ENCODE measurements at regions not wholly inside any gene's neighbourhood (a gene's known extent, or its start where the extent isn't known, plus 50 kb on each side); places are given as distances from the start of the nearest gene placed in this dataset.

DNA sequence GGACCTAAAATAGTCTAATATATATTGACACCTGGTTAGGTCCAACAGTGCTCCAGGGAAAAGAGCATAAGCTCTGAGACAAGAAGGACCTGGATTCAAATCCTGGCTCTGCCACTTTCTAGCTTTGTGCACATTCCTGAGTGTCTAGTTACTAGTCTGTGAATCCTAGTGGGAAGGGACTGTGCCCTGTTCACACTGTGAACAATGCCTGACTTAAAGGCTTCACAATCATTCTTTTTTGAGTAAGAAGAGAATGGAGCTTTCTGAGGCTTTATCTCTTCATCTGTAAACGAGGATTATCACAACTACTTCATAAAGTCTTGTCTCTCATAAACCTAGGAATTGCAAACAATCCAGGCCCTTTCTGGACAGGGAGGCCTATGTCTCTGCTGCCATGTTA, 235.9 kb downstream of the SOX2 start:
- TF ChIP-seq, protein P1, sequence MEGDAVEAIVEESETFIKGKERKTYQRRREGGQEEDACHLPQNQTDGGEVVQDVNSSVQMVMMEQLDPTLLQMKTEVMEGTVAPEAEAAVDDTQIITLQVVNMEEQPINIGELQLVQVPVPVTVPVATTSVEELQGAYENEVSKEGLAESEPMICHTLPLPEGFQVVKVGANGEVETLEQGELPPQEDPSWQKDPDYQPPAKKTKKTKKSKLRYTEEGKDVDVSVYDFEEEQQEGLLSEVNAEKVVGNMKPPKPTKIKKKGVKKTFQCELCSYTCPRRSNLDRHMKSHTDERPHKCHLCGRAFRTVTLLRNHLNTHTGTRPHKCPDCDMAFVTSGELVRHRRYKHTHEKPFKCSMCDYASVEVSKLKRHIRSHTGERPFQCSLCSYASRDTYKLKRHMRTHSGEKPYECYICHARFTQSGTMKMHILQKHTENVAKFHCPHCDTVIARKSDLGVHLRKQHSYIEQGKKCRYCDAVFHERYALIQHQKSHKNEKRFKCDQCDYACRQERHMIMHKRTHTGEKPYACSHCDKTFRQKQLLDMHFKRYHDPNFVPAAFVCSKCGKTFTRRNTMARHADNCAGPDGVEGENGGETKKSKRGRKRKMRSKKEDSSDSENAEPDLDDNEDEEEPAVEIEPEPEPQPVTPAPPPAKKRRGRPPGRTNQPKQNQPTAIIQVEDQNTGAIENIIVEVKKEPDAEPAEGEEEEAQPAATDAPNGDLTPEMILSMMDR (conservative IDR thresholded peaks at IDR 0.05), result no peak

DNA sequence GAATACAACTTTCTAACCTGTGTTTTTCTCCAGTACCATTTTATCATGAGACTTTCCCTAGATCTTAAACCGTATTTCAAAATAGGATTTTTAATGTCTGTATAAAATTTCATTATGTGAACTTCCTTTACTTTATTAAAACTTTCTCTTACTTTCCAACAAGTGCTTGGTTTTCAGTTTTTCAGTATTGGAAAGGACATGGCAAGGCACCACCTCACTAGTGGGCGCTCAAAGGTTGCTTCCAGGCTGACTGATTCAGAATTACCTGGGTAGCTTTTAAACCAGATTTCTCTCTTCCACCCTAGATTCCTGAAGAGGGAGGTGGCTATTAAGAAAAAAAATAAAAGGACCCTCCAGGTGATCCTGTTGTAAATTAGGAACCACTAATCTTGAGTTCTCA, 236.6 kb downstream of the SOX2 start:
- peak overlapping the region; percentile 53 for H3K27ac ChIP-seq
- TF ChIP-seq, protein P1 (conservative IDR thresholded peaks at IDR 0.05), result no peak

More for the DNA sequence above, 235.9 kb downstream of the SOX2 start:
- H3K27ac ChIP-seq, result peak overlapping the region; percentile 53

DNA sequence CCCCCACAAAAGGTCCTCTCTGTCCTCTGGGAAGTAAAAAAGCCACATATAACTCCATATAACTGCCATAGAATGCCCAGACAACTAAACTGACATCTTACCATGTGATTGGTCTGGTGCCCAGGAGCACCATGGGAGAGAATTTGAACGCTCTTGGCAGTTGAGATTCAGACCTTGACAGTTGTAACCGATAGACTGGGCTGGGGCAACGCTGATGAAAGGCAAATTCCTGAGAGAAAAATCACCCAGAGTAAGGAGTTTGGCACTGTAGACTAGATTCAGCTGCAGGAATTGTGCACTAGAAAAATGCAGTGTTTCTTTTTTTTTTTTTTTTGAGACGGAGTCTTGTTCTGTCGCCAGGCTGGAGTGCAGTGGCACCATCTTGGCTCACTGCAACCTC, 240.5 kb downstream of the SOX2 start:
- H3K27ac ChIP-seq, result no peak overlapping the region
- TF ChIP-seq, protein P1 (conservative IDR thresholded peaks at IDR 0.05), result no peak

DNA sequence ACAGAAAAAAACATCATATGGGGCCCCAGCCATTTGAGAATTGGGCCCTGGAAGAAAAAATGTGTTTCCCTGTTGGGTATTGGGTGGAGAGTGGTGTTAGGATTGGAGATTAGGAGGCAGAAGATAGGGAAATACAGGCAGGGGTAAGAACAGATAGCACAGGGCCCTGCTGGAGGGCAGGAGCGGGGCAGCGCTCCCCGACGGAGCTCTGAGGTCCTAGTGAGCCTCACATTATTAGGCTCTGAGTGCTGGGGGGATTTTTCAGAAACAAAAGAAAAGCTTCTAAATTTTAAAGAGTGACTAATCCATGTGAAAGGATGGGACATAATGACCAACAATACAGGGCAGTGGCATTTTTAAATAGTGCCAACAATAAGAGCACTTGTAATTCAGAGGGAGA, 241.2 kb downstream of the SOX2 start:
- TF ChIP-seq, protein P1 (conservative IDR thresholded peaks at IDR 0.05), result no peak
- no peak overlapping the region for H3K27ac ChIP-seq

DNA sequence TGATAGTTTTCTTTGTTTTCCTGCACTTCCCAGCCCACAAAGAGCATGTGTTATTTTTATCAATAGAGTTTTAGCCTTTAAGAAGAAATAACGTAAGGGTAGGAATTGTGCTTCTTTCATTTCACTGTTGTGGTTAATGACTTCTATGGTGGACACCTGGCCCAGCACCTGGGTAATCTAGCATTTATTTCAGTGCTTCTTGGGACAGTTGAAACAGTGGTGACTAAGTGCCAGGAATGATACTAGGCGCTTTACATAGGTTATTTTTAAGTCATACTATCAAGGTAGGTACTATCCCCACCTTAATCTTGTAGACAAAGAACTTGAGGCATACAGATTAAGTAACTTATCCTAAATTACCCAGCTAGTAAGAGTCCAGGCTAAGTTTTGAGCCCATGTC, 243.8 kb downstream of the SOX2 start:
- no peak overlapping the region for H3K27ac ChIP-seq
- TF ChIP-seq, protein P1 (conservative IDR thresholded peaks at IDR 0.05), result no peak

DNA sequence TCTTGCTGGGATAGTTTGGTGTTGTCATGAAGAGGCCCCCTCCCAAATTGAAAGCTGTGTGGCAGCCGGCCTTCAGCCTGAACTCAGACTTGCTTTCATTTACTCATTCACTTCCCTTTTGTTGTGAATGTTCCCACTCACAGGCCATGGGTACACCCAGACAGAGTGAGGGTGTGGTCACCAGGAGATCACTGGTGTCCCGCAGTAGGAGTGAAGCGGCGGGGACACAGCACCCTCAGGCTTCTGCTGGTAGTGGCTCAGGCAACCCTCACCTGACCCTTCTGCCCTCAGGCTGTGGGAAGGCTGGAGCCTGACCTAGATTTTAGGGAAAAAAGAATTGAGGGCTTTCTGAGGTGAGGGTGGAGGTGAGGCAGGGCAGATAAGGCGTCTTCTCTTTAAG, 244.4 kb downstream of the SOX2 start:
- no peak overlapping the region for H3K27ac ChIP-seq
- TF ChIP-seq, protein P1 (conservative IDR thresholded peaks at IDR 0.05), result no peak

DNA sequence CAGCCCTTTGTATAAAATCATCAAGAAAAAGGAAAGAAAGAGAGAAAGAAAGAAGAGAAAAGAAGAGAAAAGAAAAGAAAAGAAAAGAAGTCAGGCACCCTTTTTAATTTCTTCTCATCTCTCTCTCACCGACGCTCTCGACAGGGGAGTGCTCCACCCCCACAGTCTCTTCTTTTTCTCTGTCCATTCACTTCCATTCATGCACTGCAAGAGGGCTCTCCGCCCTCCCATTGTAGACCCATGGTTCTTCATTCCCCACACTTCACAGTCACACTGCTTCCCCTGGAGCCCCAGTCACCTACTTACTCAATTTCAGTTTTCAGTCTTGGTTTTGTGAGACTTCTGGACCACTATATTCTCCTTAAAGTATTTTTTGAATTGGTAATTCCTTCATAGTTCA, 254.7 kb downstream of the SOX2 start:
- TF ChIP-seq, protein P1 (conservative IDR thresholded peaks at IDR 0.05), result no peak
- no peak overlapping the region for H3K27ac ChIP-seq

DNA sequence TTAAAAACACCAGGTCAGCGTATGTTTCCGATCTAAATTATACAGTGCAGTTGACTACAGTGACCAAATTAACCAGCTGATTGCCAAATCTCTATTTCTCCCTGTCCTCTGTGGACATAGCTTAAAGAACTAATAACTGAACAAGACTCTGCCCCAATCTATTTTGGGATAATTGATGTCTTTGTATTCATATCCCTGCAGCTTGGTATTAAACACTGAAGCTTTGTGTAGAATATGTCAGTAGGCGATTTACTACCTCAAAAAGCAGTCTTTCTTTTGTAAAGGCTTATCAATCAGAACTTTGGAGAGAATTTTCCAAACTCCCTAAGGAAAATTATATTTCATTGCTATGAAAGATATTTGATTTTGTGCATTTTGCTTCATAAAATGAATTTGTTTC, 258.2 kb downstream of the SOX2 start:
- H3K27ac ChIP-seq, result no peak overlapping the region
- TF ChIP-seq, protein P1 (conservative IDR thresholded peaks at IDR 0.05), result no peak

Data from VCaP (cell line).